ENCODE measurements at regions not wholly inside any gene's neighbourhood (a gene's known extent, or its start where the extent isn't known, plus 50 kb on each side); places are given as distances from the start of the nearest gene placed in this dataset.

DNA sequence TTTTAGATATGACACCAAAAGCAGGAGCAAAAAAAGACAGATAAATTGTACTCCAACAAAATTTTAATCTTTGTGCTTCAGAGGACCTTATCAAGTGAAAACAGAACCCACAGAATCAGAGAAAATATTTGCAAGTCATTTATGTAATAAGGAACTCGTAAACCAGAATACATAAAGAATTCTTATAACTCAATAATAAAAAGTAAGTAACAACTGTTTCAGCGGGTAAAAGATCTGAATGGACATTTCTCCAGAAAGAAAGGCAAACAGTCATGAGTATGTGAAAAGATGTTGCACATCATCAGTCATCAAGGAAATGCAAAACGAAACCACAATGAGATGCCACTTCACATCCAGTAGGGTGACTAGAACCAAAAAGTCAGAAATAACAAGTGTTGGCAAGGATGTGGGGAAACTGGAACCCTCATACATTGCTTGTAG is 167.7 kb upstream of the KCTD7 start:
- TF ChIP-seq, protein P1, sequence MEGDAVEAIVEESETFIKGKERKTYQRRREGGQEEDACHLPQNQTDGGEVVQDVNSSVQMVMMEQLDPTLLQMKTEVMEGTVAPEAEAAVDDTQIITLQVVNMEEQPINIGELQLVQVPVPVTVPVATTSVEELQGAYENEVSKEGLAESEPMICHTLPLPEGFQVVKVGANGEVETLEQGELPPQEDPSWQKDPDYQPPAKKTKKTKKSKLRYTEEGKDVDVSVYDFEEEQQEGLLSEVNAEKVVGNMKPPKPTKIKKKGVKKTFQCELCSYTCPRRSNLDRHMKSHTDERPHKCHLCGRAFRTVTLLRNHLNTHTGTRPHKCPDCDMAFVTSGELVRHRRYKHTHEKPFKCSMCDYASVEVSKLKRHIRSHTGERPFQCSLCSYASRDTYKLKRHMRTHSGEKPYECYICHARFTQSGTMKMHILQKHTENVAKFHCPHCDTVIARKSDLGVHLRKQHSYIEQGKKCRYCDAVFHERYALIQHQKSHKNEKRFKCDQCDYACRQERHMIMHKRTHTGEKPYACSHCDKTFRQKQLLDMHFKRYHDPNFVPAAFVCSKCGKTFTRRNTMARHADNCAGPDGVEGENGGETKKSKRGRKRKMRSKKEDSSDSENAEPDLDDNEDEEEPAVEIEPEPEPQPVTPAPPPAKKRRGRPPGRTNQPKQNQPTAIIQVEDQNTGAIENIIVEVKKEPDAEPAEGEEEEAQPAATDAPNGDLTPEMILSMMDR (IDR thresholded peaks at IDR 0.05), result no peak
- TF ChIP-seq EP300 (IDR thresholded peaks at IDR 0.05), result no peak
- TF ChIP-seq POLR2A (IDR thresholded peaks at IDR 0.05), result no peak
